ENCODE measurements at regions not wholly inside any gene's neighbourhood (a gene's known extent, or its start where the extent isn't known, plus 50 kb on each side); places are given as distances from the start of the nearest gene placed in this dataset.

GRCh38 chr16:49121636-49122035 is 160.0 kb downstream of the CBLN1 start:
- DNase-seq = no peak

- DNase-seq = no peak
Observed at GRCh38 chr16:49120631-49121030, 161.0 kb downstream of the CBLN1 start.

- no peak for DNase-seq
Observed at GRCh38 chr16:49116873-49117272, 164.8 kb downstream of the CBLN1 start.

GRCh38 chr16:49115956-49116355 is 165.7 kb downstream of the CBLN1 start:
- DNase-seq = no peak

- no peak for DNase-seq
Observed at GRCh38 chr16:49112754-49113153, 168.9 kb downstream of the CBLN1 start.

GRCh38 chr16:49111351-49111750 is 170.3 kb downstream of the CBLN1 start:
- no peak for DNase-seq

GRCh38 chr16:49108611-49109010 is 173.0 kb downstream of the CBLN1 start:
- no peak for DNase-seq

GRCh38 chr16:49103298-49103697 is 178.3 kb downstream of the CBLN1 start:
- no peak for DNase-seq

- no peak for DNase-seq
Observed at GRCh38 chr16:49101997-49102396, 179.6 kb downstream of the CBLN1 start.

- no peak for DNase-seq
Observed at GRCh38 chr16:49100366-49100765, 181.3 kb downstream of the CBLN1 start.

- no peak for DNase-seq
Observed at GRCh38 chr16:49097964-49098363, 183.7 kb downstream of the CBLN1 start.

- DNase-seq = no peak
Observed at GRCh38 chr16:49096176-49096945, 185.3 kb downstream of the CBLN1 start.

- no peak for DNase-seq
Observed at GRCh38 chr16:49095539-49095938, 186.1 kb downstream of the CBLN1 start.

- no peak for DNase-seq
Observed at GRCh38 chr16:49094471-49094870, 187.2 kb downstream of the CBLN1 start.

- DNase-seq = no peak
Observed at GRCh38 chr16:49093939-49094338, 187.7 kb downstream of the CBLN1 start.

GRCh38 chr16:49092704-49093103 is 188.9 kb downstream of the CBLN1 start:
- DNase-seq = no peak

- no peak for DNase-seq
Observed at GRCh38 chr16:49089533-49089932, 192.1 kb downstream of the CBLN1 start.

GRCh38 chr16:49089039-49089438 is 192.6 kb downstream of the CBLN1 start:
- no peak for DNase-seq

GRCh38 chr16:49085686-49086085 is 196.0 kb downstream of the CBLN1 start:
- DNase-seq = no peak

GRCh38 chr16:49084628-49085390 is 196.8 kb downstream of the CBLN1 start:
- DNase-seq = no peak

GRCh38 chr16:49081554-49081953 is 200.1 kb downstream of the CBLN1 start:
- DNase-seq = no peak

- DNase-seq = no peak
Observed at GRCh38 chr16:49081086-49081485, 200.6 kb downstream of the CBLN1 start.

GRCh38 chr16:49078571-49078970 is 203.1 kb downstream of the CBLN1 start:
- DNase-seq = no peak

- DNase-seq = no peak
Observed at GRCh38 chr16:49078104-49078503, 203.5 kb downstream of the CBLN1 start.
